ENCODE measurements at regions not wholly inside any gene's neighbourhood (a gene's known extent, or its start where the extent isn't known, plus 50 kb on each side); places are given as distances from the start of the nearest gene placed in this dataset.

GRCh38 chr4:62133977-62134376 is 933.9 kb downstream of the ADGRL3 start:
- DNase-seq (ENCODE audit: low read depth): no peak

GRCh38 chr4:62133101-62133897 is 933.2 kb downstream of the ADGRL3 start:
- no peak for DNase-seq (ENCODE audit: low read depth)

DNA sequence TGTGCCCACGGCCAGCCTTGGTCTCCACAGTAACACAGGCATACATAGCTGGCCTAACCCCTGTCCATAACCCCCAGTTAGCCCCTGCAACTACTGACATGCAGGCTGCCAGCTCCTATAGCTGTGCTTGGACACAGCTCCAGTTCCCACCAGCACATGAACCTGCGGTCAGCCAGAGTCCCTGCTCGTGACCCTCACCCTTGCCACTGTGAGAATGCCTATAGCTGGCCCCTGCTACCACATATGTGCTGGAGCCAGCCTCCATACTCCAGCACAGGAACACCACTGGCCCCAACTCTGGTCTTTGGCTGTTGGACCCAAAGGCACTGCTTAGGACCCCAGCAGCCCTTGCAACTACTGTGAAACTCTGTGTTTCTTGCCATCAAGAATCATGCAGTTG is 930.9 kb downstream of the ADGRL3 start:
- no peak for DNase-seq (ENCODE audit: low read depth)

DNA sequence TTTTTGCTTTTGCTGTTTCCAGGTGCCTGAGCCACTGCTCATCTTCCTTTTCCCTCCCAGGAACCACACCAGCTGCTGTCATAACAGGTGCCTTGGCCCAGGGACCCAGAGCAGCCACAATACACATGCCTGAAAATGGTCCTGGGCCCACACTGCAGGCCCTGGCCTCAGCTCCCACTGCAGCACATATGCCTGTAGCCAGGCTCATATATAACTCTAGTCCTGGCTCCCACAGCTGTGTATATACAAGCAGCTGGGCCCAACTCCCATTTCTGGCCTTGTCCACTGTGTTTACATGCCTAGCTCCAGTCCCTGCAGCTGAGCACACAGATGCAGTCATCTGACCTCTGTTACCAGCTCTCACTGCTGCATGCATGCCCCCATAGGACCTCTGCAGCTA is 930.5 kb downstream of the ADGRL3 start:
- DNase-seq (ENCODE audit: low read depth): no peak

DNA sequence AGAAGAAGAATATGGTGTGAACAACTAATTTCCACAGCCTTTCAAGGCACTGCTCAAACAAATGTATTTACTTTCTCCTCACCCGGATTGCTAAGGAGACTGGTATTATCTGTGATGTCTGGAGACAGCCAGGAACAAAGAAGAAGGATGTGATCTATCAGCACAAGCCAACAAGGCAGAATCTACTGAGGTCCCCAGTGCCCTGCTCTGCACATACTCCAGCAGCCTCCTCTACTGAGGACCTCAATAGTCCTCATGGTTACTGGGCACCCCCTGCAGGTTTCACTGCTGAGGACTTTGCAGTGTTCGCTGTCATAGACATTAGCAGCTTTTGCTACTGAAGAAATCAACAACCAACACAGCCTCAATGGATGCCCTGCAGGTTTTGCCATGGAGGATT is 930.1 kb downstream of the ADGRL3 start:
- DNase-seq (ENCODE audit: low read depth): no peak
